IMR-90 (cell line): ENCODE measurements at regions not wholly inside any gene's neighbourhood (a gene's known extent, or its start where the extent isn't known, plus 50 kb on each side); places are given as distances from the start of the nearest gene placed in this dataset.

Source experiments
- BHLHE40 ChIP-seq: fragments of 150-350 bp; IDR thresholded peaks from 2 replicates; pipeline ENCODE4 v1.6.1; 2016; ENCODE audit warnings: mild to moderate bottlenecking, low read depth, low read length
- CTCF ChIP-seq: conservative IDR thresholded peaks from 2 replicates; pipeline ENCODE4 v1.5.1; 2012; ENCODE audit warnings: mild to moderate bottlenecking, low read depth, low read length, improper control_type of control experiment
- MXI1 ChIP-seq: IDR thresholded peaks from 2 replicates; pipeline ENCODE4 v1.6.1; 2012; ENCODE audit warnings: low read depth, mild to moderate bottlenecking, low read length, moderate library complexity, borderline replicate concordance
- POLR2A ChIP-seq: IDR thresholded peaks from 2 replicates; pipeline ENCODE4 v1.6.1; 2012; ENCODE audit warnings: mild to moderate bottlenecking, low read depth, low read length

DNA sequence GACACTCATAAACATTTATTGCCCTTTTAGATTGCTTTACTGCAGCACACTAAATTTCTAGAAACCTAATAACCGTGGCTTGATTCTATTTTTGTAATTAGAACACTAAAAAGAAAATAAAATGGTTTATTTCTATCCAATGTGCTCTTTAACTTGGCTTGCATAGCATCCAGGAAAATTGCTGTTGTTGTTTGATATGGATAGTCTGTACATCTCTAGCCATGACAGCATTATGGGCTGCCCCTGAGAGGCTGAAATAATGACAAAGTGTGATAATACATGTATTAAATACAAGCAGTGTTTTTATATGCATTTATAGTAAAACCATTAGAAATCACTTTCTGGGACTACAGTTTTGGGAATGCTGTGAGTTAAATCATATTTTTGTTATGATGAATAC is 472.5 kb downstream of the EPM2A start:
- no peak for TF ChIP-seq CTCF
- no peak for TF ChIP-seq POLR2A
- no peak for TF ChIP-seq MXI1
- no peak for TF ChIP-seq BHLHE40
